Occipital lobe (tissue), 1 donor: ENCODE measurements at regions not wholly inside any gene's neighbourhood (a gene's known extent, or its start where the extent isn't known, plus 50 kb on each side); places are given as distances from the start of the nearest gene placed in this dataset.
A peak's percentile ranks its signal among the peaks of the same experiment; 100 is the strongest.
"Not testable (repeated sequence)": the region's sequence is repeated elsewhere in the genome, so short reads cannot be mapped to it uniquely, and the experiment has no call there.

ENCODE experiments used
- DNase-seq: peaks from one replicate; lab custom pipeline; 2025; lab: John Stamatoyannopoulos, UW

GRCh38 chr9:13444245-13445102 is 165.0 kb upstream of the MPDZ start:
- no peak for DNase-seq

- DNase-seq = peak; percentile 28
These were observed 164.1 kb upstream of the MPDZ start for GRCh38 chr9:13443346-13444244.

GRCh38 chr9:13439685-13440476 is 160.4 kb upstream of the MPDZ start:
- DNase-seq = no peak

- DNase-seq = no peak
These were observed 158.4 kb upstream of the MPDZ start for GRCh38 chr9:13437866-13438265.

- no peak for DNase-seq
These were observed 157.1 kb upstream of the MPDZ start for GRCh38 chr9:13436591-13436990.

- DNase-seq = not testable (repeated sequence)
These were observed 154.0 kb upstream of the MPDZ start for GRCh38 chr9:13433453-13433852.

- DNase-seq = no peak
These were observed 153.4 kb upstream of the MPDZ start for GRCh38 chr9:13432904-13433303.

GRCh38 chr9:13431692-13432091 is 152.2 kb upstream of the MPDZ start:
- DNase-seq = no peak

GRCh38 chr9:13431222-13431536 is 151.7 kb upstream of the MPDZ start:
- DNase-seq = no peak

GRCh38 chr9:13430368-13431221 is 151.1 kb upstream of the MPDZ start:
- no peak for DNase-seq

GRCh38 chr9:13429301-13430190 is 150.1 kb upstream of the MPDZ start:
- DNase-seq = no peak

GRCh38 chr9:13428766-13429165 is 149.3 kb upstream of the MPDZ start:
- no peak for DNase-seq

- no peak for DNase-seq
These were observed 148.1 kb upstream of the MPDZ start for GRCh38 chr9:13427587-13427986.

- no peak for DNase-seq
These were observed 147.1 kb upstream of the MPDZ start for GRCh38 chr9:13426606-13427005.

GRCh38 chr9:13424872-13425271 is 145.4 kb upstream of the MPDZ start:
- no peak for DNase-seq

- no peak for DNase-seq
These were observed 144.7 kb upstream of the MPDZ start for GRCh38 chr9:13424204-13424603.

- no peak for DNase-seq
These were observed 134.9 kb upstream of the MPDZ start for GRCh38 chr9:13414349-13414748.

GRCh38 chr9:13412331-13412730 is 132.8 kb upstream of the MPDZ start:
- no peak for DNase-seq

GRCh38 chr9:13411791-13412190 is 132.3 kb upstream of the MPDZ start:
- no peak for DNase-seq

GRCh38 chr9:13410566-13411031 is 131.1 kb upstream of the MPDZ start:
- DNase-seq = no peak
